Mesodermal cell (in vitro differentiated cells): ENCODE measurements at regions not wholly inside any gene's neighbourhood (a gene's known extent, or its start where the extent isn't known, plus 50 kb on each side); places are given as distances from the start of the nearest gene placed in this dataset.

Source experiments
- H3K27ac ChIP-seq: 2 replicates; pipeline ENCODE4 v1.7.0; 2013; ENCODE audit warnings: mild to moderate bottlenecking, low read depth, low read length, moderate library complexity; ENCODE audit not compliant: severe bottlenecking
- H3K36me3 ChIP-seq: 2 replicates; pipeline ENCODE4 v1.7.1; 2013; ENCODE audit warnings: mild to moderate bottlenecking, low read length, moderate library complexity; ENCODE audit not compliant: control insufficient read depth, insufficient read depth
- H3K4me1 ChIP-seq: one replicate; pipeline ENCODE4 v1.7.1; 2013; ENCODE audit warnings: mild to moderate bottlenecking, low read length; ENCODE audit not compliant: insufficient read depth, control insufficient read depth, poor library complexity, severe bottlenecking
- H3K4me3 ChIP-seq: 2 replicates; pipeline ENCODE4 v1.7.0; 2013; ENCODE audit warnings: low read length, control low read depth, mild to moderate bottlenecking; ENCODE audit not compliant: insufficient read depth, poor library complexity, severe bottlenecking; ENCODE audit errors: extremely low read depth
- H3K9me3 ChIP-seq: 2 replicates; pipeline ENCODE4 v1.7.1; 2013; ENCODE audit warnings: mild to moderate bottlenecking, low read length, moderate library complexity; ENCODE audit not compliant: control insufficient read depth
- WGBS, 2 experiments: methylation state at CpG; one replicate each; pipeline ENCODE4 v1.1.5; 2013; ENCODE audit warnings: missing lambda C conversion rate in 2 of 2; ENCODE audit not compliant: insufficient coverage in 2 of 2; 5-methylcytosine and 5-hydroxymethylcytosine counted together

DNA sequence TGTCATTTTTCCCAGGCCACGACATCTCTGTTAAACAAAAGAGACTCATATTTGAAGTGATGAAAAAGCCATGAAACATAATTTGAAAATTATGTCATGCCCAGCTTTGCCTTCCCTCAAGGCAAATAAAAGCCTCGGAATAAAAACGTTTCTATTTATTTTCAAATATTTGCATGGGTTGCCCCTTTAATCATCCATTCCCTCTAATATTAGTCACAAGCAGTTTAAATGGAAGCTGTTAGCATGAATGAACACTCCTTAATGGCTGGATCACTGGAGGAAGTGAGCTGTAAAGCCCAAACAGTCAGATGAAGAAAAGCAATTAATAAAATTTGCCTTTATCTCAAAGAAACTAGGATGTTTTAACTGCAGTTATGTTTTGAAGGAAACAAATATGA lies 69.3 kb upstream of the STMND1 start:
- H3K27ac ChIP-seq, result no peak overlapping the region
- H3K4me1 ChIP-seq, result no peaks in the 10 kb centered on the region
- H3K9me3 ChIP-seq, result peaks cover 9% of the 10 kb centered on the region
- no peak overlapping the region for H3K4me3 ChIP-seq
- no peaks in the 10 kb centered on the region for H3K36me3 ChIP-seq
- WGBS, 2 experiments, result 92% methylated on average over 2 of the region's 3 CpGs; no CpG with 5 or more reads in 1 of the 2 experiments

DNA sequence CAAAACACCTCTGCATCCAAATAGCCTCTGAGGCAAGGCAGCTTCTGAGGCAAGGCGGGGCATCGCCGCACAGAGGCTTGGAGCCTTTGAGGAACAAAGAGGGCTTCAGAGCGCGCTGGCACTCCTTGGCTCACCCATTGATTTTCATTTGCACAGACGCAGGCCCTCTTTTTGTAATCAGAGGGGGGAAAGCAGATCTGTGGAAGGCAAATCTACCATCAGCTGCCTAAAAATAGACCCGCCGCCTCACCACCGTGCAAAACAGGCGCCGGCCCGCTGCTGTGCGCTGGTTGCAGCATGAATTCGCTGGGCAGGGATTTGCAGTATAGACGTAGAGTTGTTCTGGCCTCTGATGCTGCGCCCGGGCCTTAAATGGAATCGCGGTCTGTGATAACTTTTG lies 69.9 kb upstream of the STMND1 start:
- H3K4me3 ChIP-seq, result no peak overlapping the region
- no peak overlapping the region for H3K27ac ChIP-seq
- peaks cover 9% of the 10 kb centered on the region for H3K9me3 ChIP-seq
- 93 to 97% methylated on average over 15 to 19 of the region's 19 CpGs for WGBS, 2 experiments
- no peaks in the 10 kb centered on the region for H3K36me3 ChIP-seq
- no peaks in the 10 kb centered on the region for H3K4me1 ChIP-seq

- WGBS, 2 experiments, result 82 to 88% methylated on average over 1 of the region's 1 CpG
- Histone ChIP-seq H3K9me3 (peaks cover 12% of the 10 kb centered on the region), H3K4me3 (no peak overlapping the region), H3K36me3 (no peaks in the 10 kb centered on the region), H3K4me1 (no peaks in the 10 kb centered on the region), H3K27ac (no peak overlapping the region)
These were observed 74.4 kb upstream of the STMND1 start for GRCh38 chr6:17027441-17027840.

- H3K27ac ChIP-seq, result no peak overlapping the region
- no peaks in the 10 kb centered on the region for H3K4me1 ChIP-seq
- 100% methylated on average over 2 to 3 of the region's 3 CpGs for WGBS, 2 experiments
- H3K4me3 ChIP-seq, result no peak overlapping the region
- H3K9me3 ChIP-seq, result peaks cover 3% of the 10 kb centered on the region
- H3K36me3 ChIP-seq, result no peaks in the 10 kb centered on the region
These were observed 79.2 kb upstream of the STMND1 start for GRCh38 chr6:17022604-17023003.

GRCh38 chr6:17021539-17021889 lies 80.3 kb upstream of the STMND1 start:
- WGBS, 2 experiments, result 96 to 100% methylated on average over 5 of the region's 5 CpGs
- Histone ChIP-seq H3K27ac (no peak overlapping the region), H3K4me1 (no peaks in the 10 kb centered on the region), H3K4me3 (no peak overlapping the region), H3K36me3 (no peaks in the 10 kb centered on the region), H3K9me3 (peaks cover 3% of the 10 kb centered on the region)

DNA sequence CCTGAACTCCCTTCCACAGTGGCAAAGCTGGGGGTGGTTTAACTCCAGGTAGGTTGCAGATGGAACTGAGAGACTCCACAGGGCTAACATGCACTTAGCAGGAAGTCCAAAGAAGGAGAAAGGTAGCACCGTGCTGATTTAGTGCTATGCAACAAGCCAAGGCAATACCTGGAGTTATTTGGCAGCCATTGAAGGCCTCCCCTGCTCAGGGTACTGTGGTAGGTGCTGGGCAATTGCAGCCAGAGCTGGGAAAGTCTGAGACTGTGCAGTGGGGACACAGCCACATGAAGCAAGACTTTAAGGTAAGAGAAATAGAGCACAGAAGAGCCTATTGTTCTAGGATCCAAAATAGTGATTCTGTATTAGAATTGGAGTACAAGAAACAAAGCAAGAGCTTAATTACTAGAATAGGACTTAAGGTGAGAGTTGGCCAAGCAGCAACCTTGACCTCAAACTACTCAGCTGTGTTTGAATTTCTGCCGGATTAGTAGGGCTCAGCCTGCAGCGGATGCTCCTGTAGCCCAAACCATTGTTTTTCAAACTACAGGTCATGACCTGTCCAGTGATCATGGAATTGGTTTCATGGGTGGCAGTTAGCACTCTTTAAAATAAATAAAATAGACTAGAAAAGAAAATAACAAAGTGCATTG lies 80.8 kb upstream of the STMND1 start:
- no peaks in the 10 kb centered on the region for H3K4me1 ChIP-seq
- no peaks in the 10 kb centered on the region for H3K36me3 ChIP-seq
- H3K9me3 ChIP-seq, result peaks cover 3% of the 10 kb centered on the region
- H3K27ac ChIP-seq, result no peak overlapping the region
- H3K4me3 ChIP-seq, result no peak overlapping the region
- WGBS, 2 experiments, result 75 to 83% methylated on average over 2 to 3 of the region's 3 CpGs

DNA sequence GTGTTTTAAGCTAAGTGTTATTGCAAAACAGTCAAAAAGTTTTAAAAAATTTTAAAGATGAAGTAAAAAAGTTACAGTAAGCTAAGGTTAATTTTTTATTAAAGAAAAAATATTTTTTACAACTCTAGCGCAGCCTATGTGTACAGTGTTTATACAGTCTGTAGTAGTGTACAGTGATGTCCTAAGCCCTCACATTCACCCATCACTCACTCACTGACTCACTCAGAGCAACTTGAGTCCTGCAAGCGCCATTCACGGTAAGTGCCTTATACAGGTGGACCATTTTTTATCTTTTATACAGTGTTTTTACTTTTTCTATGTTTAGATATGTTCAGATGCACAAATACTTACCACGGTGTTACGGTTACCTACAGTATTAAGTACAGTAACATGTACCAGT lies 83.4 kb upstream of the STMND1 start:
- H3K4me3 ChIP-seq, result no peak overlapping the region
- WGBS, 2 experiments, result 100% methylated on average over 2 of the region's 5 CpGs; no CpG with 5 or more reads in 1 of the 2 experiments
- no peaks in the 10 kb centered on the region for H3K36me3 ChIP-seq
- H3K9me3 ChIP-seq, result no peaks in the 10 kb centered on the region
- peaks cover 2% of the 10 kb centered on the region for H3K4me1 ChIP-seq
- H3K27ac ChIP-seq, result no peak overlapping the region

DNA sequence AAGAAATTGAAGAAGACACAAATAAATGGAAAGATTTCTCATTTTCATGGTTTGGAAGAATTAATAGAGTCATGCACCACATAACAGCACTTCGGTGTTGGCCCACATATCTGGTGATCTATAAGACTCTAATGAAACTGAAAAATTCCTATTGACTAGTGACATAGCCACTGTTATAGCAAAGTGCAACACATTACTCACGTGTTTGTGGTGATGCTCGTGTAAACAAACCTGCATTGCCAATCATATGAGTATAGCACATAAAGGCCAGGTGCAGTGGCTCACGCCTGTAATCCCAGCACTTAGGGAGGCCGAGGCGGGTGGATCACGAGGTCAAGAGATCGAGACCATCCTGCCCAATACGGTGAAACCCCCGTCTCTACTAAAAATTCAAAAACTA lies 84.4 kb upstream of the STMND1 start:
- H3K9me3 ChIP-seq, result no peaks in the 10 kb centered on the region
- H3K4me3 ChIP-seq, result no peak overlapping the region
- 94 to 95% methylated on average over 10 of the region's 10 CpGs for WGBS, 2 experiments
- peaks cover 9% of the 10 kb centered on the region for H3K4me1 ChIP-seq
- no peak overlapping the region for H3K27ac ChIP-seq
- H3K36me3 ChIP-seq, result no peaks in the 10 kb centered on the region

GRCh38 chr6:17015551-17016381 lies 86.1 kb upstream of the STMND1 start:
- peaks cover 15% of the 10 kb centered on the region for H3K4me1 ChIP-seq
- no peaks in the 10 kb centered on the region for H3K9me3 ChIP-seq
- H3K27ac ChIP-seq, result no peak overlapping the region
- H3K4me3 ChIP-seq, result no peak overlapping the region
- H3K36me3 ChIP-seq, result no peaks in the 10 kb centered on the region
- whole genome bisulfite sequencing, 2 experiments, result 88 to 97% methylated on average over 30 to 48 of the region's 51 CpGs

DNA sequence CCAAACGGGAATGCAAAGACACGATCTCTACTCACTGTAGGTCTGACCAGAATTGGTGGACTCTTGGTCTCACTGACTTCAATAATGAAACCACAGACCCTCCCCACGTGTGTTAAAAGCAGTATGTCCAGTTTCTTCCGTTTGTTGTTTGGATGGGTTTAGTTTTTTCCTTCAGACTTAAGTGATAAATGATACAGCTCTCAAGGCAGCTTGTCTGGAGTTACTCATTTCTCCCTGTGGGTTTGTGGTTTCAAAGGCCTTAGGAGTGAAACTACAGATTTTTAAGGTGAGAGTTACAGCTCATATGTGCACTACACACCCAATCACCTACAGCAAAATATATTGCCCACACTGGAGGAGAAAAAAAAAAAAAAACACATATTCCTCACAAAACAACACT lies 86.7 kb upstream of the STMND1 start:
- WGBS, 2 experiments, result 79 to 80% methylated on average over 2 to 3 of the region's 4 CpGs
- H3K27ac ChIP-seq, result no peak overlapping the region
- peaks cover 15% of the 10 kb centered on the region for H3K4me1 ChIP-seq
- H3K36me3 ChIP-seq, result no peaks in the 10 kb centered on the region
- no peak overlapping the region for H3K4me3 ChIP-seq
- no peaks in the 10 kb centered on the region for H3K9me3 ChIP-seq

DNA sequence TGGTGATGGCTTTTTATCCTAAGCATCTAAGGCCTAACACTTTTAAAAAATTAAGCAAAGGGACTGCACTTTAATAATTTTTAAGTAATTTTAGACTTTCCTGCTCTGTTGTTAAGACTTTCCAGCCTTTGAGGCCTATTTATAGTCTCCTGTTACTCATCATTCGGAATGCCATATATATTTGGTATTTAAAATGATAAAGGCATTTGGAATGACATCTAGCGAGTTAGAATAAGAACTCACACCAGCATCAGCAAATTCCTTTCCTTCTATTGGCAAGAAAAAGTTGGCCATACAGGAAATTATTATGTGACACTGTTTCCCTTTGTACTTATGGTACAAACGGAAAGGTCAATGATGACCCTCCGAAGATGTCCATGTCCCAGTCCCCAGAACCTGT lies 88.1 kb upstream of the STMND1 start:
- no CpG with 5 or more reads among the region's 4 CpGs for WGBS, 2 experiments
- H3K36me3 ChIP-seq, result no peaks in the 10 kb centered on the region
- H3K9me3 ChIP-seq, result no peaks in the 10 kb centered on the region
- no peak overlapping the region for H3K4me3 ChIP-seq
- peak overlapping the region; percentile 80 for H3K27ac ChIP-seq
- H3K4me1 ChIP-seq, result peaks cover 15% of the 10 kb centered on the region
